ENCODE measurements at regions not wholly inside any gene's neighbourhood (a gene's known extent, or its start where the extent isn't known, plus 50 kb on each side); places are given as distances from the start of the nearest gene placed in this dataset.

DNA sequence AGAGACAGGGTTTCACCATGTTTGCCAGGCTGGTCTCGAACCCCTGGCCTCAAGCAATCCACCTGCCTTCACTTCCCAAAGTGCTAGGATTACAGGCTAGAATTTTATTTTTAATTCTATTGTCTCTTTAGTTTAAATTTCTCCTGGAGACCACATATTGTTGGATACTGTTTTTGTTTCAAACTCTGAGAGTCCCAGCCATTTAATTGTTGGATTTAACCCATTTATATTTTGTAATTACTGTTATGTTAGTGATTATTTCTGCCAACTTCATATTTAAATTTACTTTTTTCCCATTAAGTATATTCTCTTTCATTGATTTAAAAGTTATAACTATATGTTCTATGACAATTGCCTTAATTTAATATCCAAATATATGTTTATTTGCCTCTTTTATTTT lies 185.6 kb downstream of the ZNF248 start:
- TF ChIP-seq, protein P1, sequence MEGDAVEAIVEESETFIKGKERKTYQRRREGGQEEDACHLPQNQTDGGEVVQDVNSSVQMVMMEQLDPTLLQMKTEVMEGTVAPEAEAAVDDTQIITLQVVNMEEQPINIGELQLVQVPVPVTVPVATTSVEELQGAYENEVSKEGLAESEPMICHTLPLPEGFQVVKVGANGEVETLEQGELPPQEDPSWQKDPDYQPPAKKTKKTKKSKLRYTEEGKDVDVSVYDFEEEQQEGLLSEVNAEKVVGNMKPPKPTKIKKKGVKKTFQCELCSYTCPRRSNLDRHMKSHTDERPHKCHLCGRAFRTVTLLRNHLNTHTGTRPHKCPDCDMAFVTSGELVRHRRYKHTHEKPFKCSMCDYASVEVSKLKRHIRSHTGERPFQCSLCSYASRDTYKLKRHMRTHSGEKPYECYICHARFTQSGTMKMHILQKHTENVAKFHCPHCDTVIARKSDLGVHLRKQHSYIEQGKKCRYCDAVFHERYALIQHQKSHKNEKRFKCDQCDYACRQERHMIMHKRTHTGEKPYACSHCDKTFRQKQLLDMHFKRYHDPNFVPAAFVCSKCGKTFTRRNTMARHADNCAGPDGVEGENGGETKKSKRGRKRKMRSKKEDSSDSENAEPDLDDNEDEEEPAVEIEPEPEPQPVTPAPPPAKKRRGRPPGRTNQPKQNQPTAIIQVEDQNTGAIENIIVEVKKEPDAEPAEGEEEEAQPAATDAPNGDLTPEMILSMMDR (conservative IDR thresholded peaks at IDR 0.05; ENCODE audit: low read depth in 2 of 2): no peak
- TF ChIP-seq CREB1 (CRISPR knock-in tag; IDR thresholded peaks at IDR 0.05; ENCODE audit: low read depth): no peak
- no peak for TF ChIP-seq POLR2AphosphoS5 (IDR thresholded peaks at IDR 0.05; ENCODE audit: low read depth)
- TF ChIP-seq, protein P2, sequence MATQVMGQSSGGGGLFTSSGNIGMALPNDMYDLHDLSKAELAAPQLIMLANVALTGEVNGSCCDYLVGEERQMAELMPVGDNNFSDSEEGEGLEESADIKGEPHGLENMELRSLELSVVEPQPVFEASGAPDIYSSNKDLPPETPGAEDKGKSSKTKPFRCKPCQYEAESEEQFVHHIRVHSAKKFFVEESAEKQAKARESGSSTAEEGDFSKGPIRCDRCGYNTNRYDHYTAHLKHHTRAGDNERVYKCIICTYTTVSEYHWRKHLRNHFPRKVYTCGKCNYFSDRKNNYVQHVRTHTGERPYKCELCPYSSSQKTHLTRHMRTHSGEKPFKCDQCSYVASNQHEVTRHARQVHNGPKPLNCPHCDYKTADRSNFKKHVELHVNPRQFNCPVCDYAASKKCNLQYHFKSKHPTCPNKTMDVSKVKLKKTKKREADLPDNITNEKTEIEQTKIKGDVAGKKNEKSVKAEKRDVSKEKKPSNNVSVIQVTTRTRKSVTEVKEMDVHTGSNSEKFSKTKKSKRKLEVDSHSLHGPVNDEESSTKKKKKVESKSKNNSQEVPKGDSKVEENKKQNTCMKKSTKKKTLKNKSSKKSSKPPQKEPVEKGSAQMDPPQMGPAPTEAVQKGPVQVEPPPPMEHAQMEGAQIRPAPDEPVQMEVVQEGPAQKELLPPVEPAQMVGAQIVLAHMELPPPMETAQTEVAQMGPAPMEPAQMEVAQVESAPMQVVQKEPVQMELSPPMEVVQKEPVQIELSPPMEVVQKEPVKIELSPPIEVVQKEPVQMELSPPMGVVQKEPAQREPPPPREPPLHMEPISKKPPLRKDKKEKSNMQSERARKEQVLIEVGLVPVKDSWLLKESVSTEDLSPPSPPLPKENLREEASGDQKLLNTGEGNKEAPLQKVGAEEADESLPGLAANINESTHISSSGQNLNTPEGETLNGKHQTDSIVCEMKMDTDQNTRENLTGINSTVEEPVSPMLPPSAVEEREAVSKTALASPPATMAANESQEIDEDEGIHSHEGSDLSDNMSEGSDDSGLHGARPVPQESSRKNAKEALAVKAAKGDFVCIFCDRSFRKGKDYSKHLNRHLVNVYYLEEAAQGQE (IDR thresholded peaks at IDR 0.05; ENCODE audit: unreplicated experiment): no peak
- no peak for TF ChIP-seq EZH2 (IDR thresholded peaks at IDR 0.05; ENCODE audit: low read depth, unreplicated experiment)
- TF ChIP-seq JUNB (IDR thresholded peaks at IDR 0.05; ENCODE audit: unreplicated experiment): no peak
- TF ChIP-seq EZH2phosphoT487 (IDR thresholded peaks at IDR 0.05; ENCODE audit: unreplicated experiment): no peak
- TF ChIP-seq, protein P3, sequence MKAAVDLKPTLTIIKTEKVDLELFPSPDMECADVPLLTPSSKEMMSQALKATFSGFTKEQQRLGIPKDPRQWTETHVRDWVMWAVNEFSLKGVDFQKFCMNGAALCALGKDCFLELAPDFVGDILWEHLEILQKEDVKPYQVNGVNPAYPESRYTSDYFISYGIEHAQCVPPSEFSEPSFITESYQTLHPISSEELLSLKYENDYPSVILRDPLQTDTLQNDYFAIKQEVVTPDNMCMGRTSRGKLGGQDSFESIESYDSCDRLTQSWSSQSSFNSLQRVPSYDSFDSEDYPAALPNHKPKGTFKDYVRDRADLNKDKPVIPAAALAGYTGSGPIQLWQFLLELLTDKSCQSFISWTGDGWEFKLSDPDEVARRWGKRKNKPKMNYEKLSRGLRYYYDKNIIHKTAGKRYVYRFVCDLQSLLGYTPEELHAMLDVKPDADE (IDR thresholded peaks at IDR 0.05): no peak
